Lower lobe of right lung (tissue), 2 donors: ENCODE measurements at regions not wholly inside any gene's neighbourhood (a gene's known extent, or its start where the extent isn't known, plus 50 kb on each side); places are given as distances from the start of the nearest gene placed in this dataset.
"Not testable (repeated sequence)": the region's sequence is repeated elsewhere in the genome, so short reads cannot be mapped to it uniquely, and the experiment has no call there.

Experiments used
- ATAC-seq, 2 donors: fragments of 200-7000 bp; cut with Tn5 transposase; one replicate each; pipeline ENCODE4 v1.9.1; 2020 to 2022; ENCODE audit warnings: mild to moderate bottlenecking in 2 of 2, moderate library complexity in 2 of 2
- DNase-seq: peaks from one replicate; pipeline ENCODE4 v3.0.0-alpha.2; 2020
- H3K27ac ChIP-seq: fragments of 200-600 bp; one replicate; pipeline ENCODE4 v1.8.0; 2022
- H3K27me3 ChIP-seq: fragments of 200-600 bp; one replicate; pipeline ENCODE4 v1.8.0; 2022; ENCODE audit warnings: low read depth
- H3K36me3 ChIP-seq: fragments of 200-600 bp; one replicate; pipeline ENCODE4 v1.8.0; 2022; ENCODE audit warnings: mild to moderate bottlenecking
- H3K4me1 ChIP-seq: fragments of 200-600 bp; one replicate; pipeline ENCODE4 v1.8.0; 2022
- H3K4me3 ChIP-seq: fragments of 200-600 bp; one replicate; pipeline ENCODE4 v1.8.0; 2022; ENCODE audit warnings: mild to moderate bottlenecking
- H3K9me3 ChIP-seq: fragments of 200-600 bp; one replicate; pipeline ENCODE4 v1.8.0; 2022
- CTCF ChIP-seq: fragments of 200-600 bp; IDR thresholded peaks from one replicate; pipeline ENCODE4 v1.8.0; 2022; ENCODE audit warnings: antibody characterized with exemption, mild to moderate bottlenecking
- intact Hi-C: fragments of 100-400 bp; cut with DNase I; formaldehyde crosslinking; loops from one replicate; pipeline ENCODE4 v1.11.0; 2022
- donor health status: DM: no; HTN: yes; CAD: no; lungs with severe emphysema.

DNA sequence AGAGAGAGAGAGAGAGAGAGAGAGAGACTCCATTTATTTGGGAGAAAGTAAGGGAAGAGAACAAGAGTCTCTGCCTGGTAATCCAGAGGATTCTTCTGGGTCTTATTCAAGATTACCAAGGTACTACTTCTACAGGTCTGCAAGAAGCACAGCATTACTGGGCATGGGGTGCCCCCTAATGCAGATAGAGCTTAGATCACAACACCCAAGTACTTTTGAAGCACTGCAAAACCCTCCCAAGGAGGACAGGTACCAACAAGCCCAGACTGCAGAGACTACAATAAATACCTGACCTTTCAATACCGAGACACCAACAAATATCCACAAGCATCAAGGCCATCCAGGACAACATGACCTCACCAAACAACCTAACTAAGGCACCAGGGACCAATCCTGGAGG, 94.7 kb upstream of the PHF24 start:
- H3K27me3 ChIP-seq: no peaks in the 10 kb centered on the region
- no peak for TF ChIP-seq CTCF
- H3K36me3 ChIP-seq: no peaks in the 10 kb centered on the region
- peaks cover 9% of the 10 kb centered on the region for H3K9me3 ChIP-seq
- intact Hi-C loops: no loop called here
- H3K4me3 ChIP-seq: no peak overlapping the region
- ATAC-seq (no peak), DNase-seq (no peak)
- H3K4me1 ChIP-seq: no peaks in the 10 kb centered on the region
- no peak overlapping the region for H3K27ac ChIP-seq

- H3K9me3 ChIP-seq: peaks cover 9% of the 10 kb centered on the region
- H3K4me1 ChIP-seq: no peaks in the 10 kb centered on the region
- H3K36me3 ChIP-seq: no peaks in the 10 kb centered on the region
- H3K27me3 ChIP-seq: no peaks in the 10 kb centered on the region
- H3K27ac ChIP-seq: no peak overlapping the region
- ATAC-seq (no peak), DNase-seq (no peak)
- intact Hi-C loops: no loop called here
- no peak for TF ChIP-seq CTCF
- no peak overlapping the region for H3K4me3 ChIP-seq
These were observed 95.2 kb upstream of the PHF24 start for GRCh38 chr9:34862836-34863235.

GRCh38 chr9:34862043-34862442, 96.0 kb upstream of the PHF24 start:
- DNase-seq: no peak
- intact Hi-C loops: no loop called here
- no peaks in the 10 kb centered on the region for H3K27me3 ChIP-seq
- no peaks in the 10 kb centered on the region for H3K36me3 ChIP-seq
- no peak for ATAC-seq
- no peak overlapping the region for H3K4me3 ChIP-seq
- TF ChIP-seq CTCF: no peak
- H3K4me1 ChIP-seq: no peaks in the 10 kb centered on the region
- no peak overlapping the region for H3K27ac ChIP-seq
- peaks cover 9% of the 10 kb centered on the region for H3K9me3 ChIP-seq

DNA sequence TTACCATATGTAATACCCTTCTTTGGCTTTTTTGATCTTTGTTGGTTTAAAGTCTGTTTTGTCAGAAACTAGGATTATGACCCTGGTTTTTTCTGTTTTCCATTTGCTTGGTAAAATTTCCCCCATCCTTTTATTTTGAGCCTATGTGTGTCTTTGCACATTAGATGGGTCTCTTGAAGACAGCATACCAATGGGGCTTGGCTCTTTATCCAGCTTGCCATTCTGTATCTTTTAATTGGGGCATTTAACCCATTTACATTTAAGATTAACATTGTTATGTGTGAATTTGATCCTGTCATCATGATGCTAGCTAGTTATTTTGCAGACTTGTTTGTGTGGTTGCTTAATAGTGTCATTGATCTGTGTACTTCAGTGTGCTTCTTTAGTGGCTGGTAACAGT, 103.1 kb upstream of the PHF24 start:
- intact Hi-C loops, DNase-seq, H3K4me3 ChIP-seq, H3K27me3 ChIP-seq, H3K27ac ChIP-seq, H3K36me3 ChIP-seq, H3K4me1 ChIP-seq, ATAC-seq: not testable (repeated sequence)
- H3K9me3 ChIP-seq: peaks cover 20% of the 10 kb centered on the region

GRCh38 chr9:34830068-34830467, 120.1 kb upstream of the CCL21 start:
- Histone ChIP-seq H3K27me3 (no peaks in the 10 kb centered on the region), H3K36me3 (no peaks in the 10 kb centered on the region), H3K4me3 (no peak overlapping the region), H3K27ac (no peak overlapping the region), H3K9me3 (no peaks in the 10 kb centered on the region), H3K4me1 (no peaks in the 10 kb centered on the region)
- no peak for TF ChIP-seq CTCF
- intact Hi-C loops: no loop called here
- no peak for ATAC-seq
- no peak for DNase-seq

- ATAC-seq (peak in 1 of 2 donors; percentile 18), DNase-seq (no peak)
- intact Hi-C loops: no loop called here
- Histone ChIP-seq H3K27ac (no peak overlapping the region), H3K4me3 (no peak overlapping the region), H3K27me3 (no peaks in the 10 kb centered on the region), H3K4me1 (no peaks in the 10 kb centered on the region), H3K9me3 (no peaks in the 10 kb centered on the region), H3K36me3 (no peaks in the 10 kb centered on the region)
- no peak for TF ChIP-seq CTCF
These were observed 117.1 kb upstream of the CCL21 start for GRCh38 chr9:34826999-34827538.
